Astrocyte (in vitro differentiated cells and primary cell): ENCODE measurements at regions not wholly inside any gene's neighbourhood (a gene's known extent, or its start where the extent isn't known, plus 50 kb on each side); places are given as distances from the start of the nearest gene placed in this dataset.

Experiments
- DNase-seq: peaks from one replicate; pipeline ENCODE4 v3.0.0-alpha.2; 2010; ENCODE audit warnings: low read depth
- FAIRE-seq: peaks from 2 replicates; lab custom pipeline; 2011; peaks lifted over from hg19 to GRCh38; lab: Jason Lieb, UNC
- H2AFZ ChIP-seq: 2 replicates; pipeline ENCODE4 v1.6.0; 2012; ENCODE audit warnings: low read depth, low read length, inconsistent platforms
- H3K27ac ChIP-seq: 2 replicates; pipeline ENCODE4 v1.5.1; 2011; ENCODE audit warnings: low read depth, low read length, inconsistent platforms
- H3K27me3 ChIP-seq: 2 replicates; pipeline ENCODE4 v1.6.0; 2011; ENCODE audit warnings: low read length, inconsistent platforms; ENCODE audit not compliant: insufficient read depth
- H3K36me3 ChIP-seq: 2 replicates; pipeline ENCODE4 v1.5.1; 2011; ENCODE audit warnings: low read length, inconsistent platforms; ENCODE audit not compliant: insufficient read depth
- H3K4me1 ChIP-seq: 2 replicates; pipeline ENCODE4 v1.5.1; 2011; ENCODE audit warnings: low read length, inconsistent platforms; ENCODE audit not compliant: insufficient read depth
- H3K4me2 ChIP-seq: 2 replicates; pipeline ENCODE4 v1.6.0; 2012; ENCODE audit warnings: low read length, inconsistent platforms
- H3K4me3 ChIP-seq: 2 replicates; pipeline ENCODE4 v1.5.1; 2011; ENCODE audit warnings: low read depth, mild to moderate bottlenecking, low read length, inconsistent platforms; ENCODE audit not compliant: insufficient read depth
- H3K79me2 ChIP-seq: 2 replicates; pipeline ENCODE4 v1.6.0; 2012; ENCODE audit warnings: mild to moderate bottlenecking, low read length, inconsistent platforms; ENCODE audit not compliant: insufficient read depth
- H3K9ac ChIP-seq: 2 replicates; pipeline ENCODE4 v1.6.0; 2012; ENCODE audit warnings: mild to moderate bottlenecking, low read length, inconsistent platforms
- H3K9me3 ChIP-seq: 2 replicates; pipeline ENCODE4 v1.5.1; 2012; ENCODE audit warnings: low read depth, mild to moderate bottlenecking, low read length, inconsistent platforms; ENCODE audit not compliant: insufficient read depth
- H4K20me1 ChIP-seq: 2 replicates; pipeline ENCODE4 v1.6.0; 2012; ENCODE audit warnings: low read length, inconsistent platforms; ENCODE audit not compliant: insufficient read depth
- H3K27ac Mint-ChIP-seq: one replicate; pipeline ENCODE4 v1.8.0; 2021; ENCODE audit warnings: mild to moderate bottlenecking, mixed read lengths; ENCODE audit not compliant: unreplicated experiment
- H3K27me3 Mint-ChIP-seq: one replicate; pipeline ENCODE4 v1.8.0; 2021; ENCODE audit warnings: low read depth, mixed read lengths; ENCODE audit not compliant: unreplicated experiment
- H3K36me3 Mint-ChIP-seq: one replicate; pipeline ENCODE4 v1.8.0; 2021; ENCODE audit warnings: low read depth, mixed read lengths; ENCODE audit not compliant: unreplicated experiment
- H3K4me1 Mint-ChIP-seq: one replicate; pipeline ENCODE4 v1.8.0; 2021; ENCODE audit warnings: low read depth, mixed read lengths; ENCODE audit not compliant: unreplicated experiment
- H3K4me3 Mint-ChIP-seq: one replicate; pipeline ENCODE4 v1.8.0; 2021; ENCODE audit warnings: mild to moderate bottlenecking, moderate library complexity, mixed read lengths; ENCODE audit not compliant: unreplicated experiment
- H3K9me3 Mint-ChIP-seq: one replicate; pipeline ENCODE4 v1.8.0; 2021; ENCODE audit warnings: mild to moderate bottlenecking, mixed read lengths; ENCODE audit not compliant: unreplicated experiment
- EZH2 ChIP-seq: IDR thresholded peaks from 2 replicates; pipeline ENCODE4 v1.6.1; 2012; ENCODE audit warnings: mild to moderate bottlenecking, low read length, inconsistent platforms; ENCODE audit not compliant: insufficient read depth
- TF ChIP-seq, protein P1 (sequence below): IDR thresholded peaks from 2 replicates; pipeline ENCODE4 v1.5.1; 2011; ENCODE audit warnings: low read depth, mild to moderate bottlenecking, inconsistent platforms, low read length, moderate library complexity; ENCODE audit not compliant: insufficient read depth

DNA sequence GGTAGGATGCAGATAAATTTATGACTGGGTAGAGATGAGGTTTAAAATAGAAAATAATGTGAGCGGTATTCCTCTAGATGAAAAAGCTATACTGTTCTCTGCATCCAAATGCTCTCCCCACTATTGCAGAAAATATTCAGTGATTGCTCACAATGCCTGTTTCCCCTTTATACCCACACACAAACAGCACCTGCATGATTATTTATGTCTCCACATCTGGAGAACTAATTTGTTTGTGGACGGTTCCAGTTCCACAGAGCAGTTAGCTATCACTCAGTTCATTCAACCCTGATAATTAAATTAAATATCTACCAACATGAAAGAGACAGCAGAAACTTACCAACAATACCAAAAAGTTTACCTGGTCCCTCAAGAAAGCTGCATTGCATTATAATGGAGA, 800.0 kb downstream of the CDH11 start:
- H3K9ac ChIP-seq = no peak overlapping the region
- H3K4me3 ChIP-seq = no peak overlapping the region
- Mint-ChIP-seq H3K4me1 (no peaks in the 10 kb centered on the region), H3K36me3 (no peaks in the 10 kb centered on the region), H3K27me3 (no peaks in the 10 kb centered on the region), H3K4me3 (no peak overlapping the region), H3K9me3 (no peaks in the 10 kb centered on the region), H3K27ac (no peak overlapping the region)
- no peak overlapping the region for H3K4me2 ChIP-seq
- no peak overlapping the region for H2AFZ ChIP-seq
- H4K20me1 ChIP-seq = no peaks in the 10 kb centered on the region
- no peaks in the 10 kb centered on the region for H3K79me2 ChIP-seq
- TF ChIP-seq, protein P1, sequence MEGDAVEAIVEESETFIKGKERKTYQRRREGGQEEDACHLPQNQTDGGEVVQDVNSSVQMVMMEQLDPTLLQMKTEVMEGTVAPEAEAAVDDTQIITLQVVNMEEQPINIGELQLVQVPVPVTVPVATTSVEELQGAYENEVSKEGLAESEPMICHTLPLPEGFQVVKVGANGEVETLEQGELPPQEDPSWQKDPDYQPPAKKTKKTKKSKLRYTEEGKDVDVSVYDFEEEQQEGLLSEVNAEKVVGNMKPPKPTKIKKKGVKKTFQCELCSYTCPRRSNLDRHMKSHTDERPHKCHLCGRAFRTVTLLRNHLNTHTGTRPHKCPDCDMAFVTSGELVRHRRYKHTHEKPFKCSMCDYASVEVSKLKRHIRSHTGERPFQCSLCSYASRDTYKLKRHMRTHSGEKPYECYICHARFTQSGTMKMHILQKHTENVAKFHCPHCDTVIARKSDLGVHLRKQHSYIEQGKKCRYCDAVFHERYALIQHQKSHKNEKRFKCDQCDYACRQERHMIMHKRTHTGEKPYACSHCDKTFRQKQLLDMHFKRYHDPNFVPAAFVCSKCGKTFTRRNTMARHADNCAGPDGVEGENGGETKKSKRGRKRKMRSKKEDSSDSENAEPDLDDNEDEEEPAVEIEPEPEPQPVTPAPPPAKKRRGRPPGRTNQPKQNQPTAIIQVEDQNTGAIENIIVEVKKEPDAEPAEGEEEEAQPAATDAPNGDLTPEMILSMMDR = no peak
- no peak for TF ChIP-seq EZH2
- no peaks in the 10 kb centered on the region for H3K27me3 ChIP-seq
- H3K4me1 ChIP-seq = no peaks in the 10 kb centered on the region
- H3K27ac ChIP-seq = no peak overlapping the region
- DNase-seq (no peak), FAIRE-seq (no peak)
- H3K36me3 ChIP-seq = no peaks in the 10 kb centered on the region
- no peaks in the 10 kb centered on the region for H3K9me3 ChIP-seq

DNA sequence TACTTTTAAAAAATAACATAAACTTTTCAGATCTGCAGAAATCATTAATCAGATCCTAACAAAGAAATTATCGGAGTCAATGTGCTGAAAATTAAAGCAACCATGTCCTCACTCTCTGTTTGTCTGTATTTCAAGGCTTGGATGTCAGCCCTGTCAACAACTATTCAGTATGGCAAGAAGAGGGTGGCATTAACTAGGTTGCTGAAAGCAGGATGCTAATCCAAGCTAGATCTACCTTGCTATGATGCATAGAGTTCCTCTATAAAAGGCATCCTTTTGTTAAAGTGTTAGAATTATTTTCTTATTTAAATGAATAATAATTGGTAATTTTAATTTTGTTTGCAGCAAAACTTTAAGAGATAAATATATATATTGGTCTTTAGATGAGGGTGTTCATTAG, 800.8 kb downstream of the CDH11 start:
- Histone ChIP-seq H3K4me1 (no peaks in the 10 kb centered on the region), H3K4me3 (no peak overlapping the region), H3K36me3 (no peaks in the 10 kb centered on the region), H3K79me2 (no peaks in the 10 kb centered on the region), H3K27me3 (no peaks in the 10 kb centered on the region), H3K27ac (no peak overlapping the region), H3K9ac (no peak overlapping the region), H4K20me1 (no peaks in the 10 kb centered on the region), H2AFZ (no peak overlapping the region), H3K9me3 (no peaks in the 10 kb centered on the region), H3K4me2 (no peak overlapping the region)
- DNase-seq (no peak), FAIRE-seq (no peak)
- Mint-ChIP-seq H3K4me3 (no peak overlapping the region), H3K27me3 (no peaks in the 10 kb centered on the region), H3K36me3 (no peaks in the 10 kb centered on the region), H3K4me1 (no peaks in the 10 kb centered on the region), H3K27ac (no peak overlapping the region), H3K9me3 (no peaks in the 10 kb centered on the region)
- TF ChIP-seq, protein P1 = no peak
- TF ChIP-seq EZH2 = no peak

DNA sequence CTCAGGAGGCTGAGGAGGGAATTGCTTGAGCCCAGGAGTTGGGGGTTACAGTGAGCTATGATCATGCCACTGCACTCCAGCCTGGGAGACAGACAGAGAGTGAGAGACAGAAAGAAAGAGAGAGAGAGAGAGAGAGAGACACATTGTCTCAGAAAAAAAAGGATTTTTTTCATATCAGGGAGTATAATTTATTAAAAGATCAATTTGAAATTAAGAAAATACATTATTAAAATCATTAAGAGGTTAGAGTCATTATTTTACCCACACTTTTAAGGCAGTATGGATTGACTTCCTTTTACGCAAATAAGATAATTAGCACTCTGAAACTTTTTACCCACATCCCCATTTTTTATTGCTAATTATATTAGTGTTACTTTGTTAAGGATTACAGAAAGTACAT, 804.3 kb downstream of the CDH11 start:
- H3K27ac ChIP-seq = no peak overlapping the region
- H3K9me3 ChIP-seq = no peaks in the 10 kb centered on the region
- no peaks in the 10 kb centered on the region for H3K4me1 ChIP-seq
- no peaks in the 10 kb centered on the region for H3K36me3 ChIP-seq
- H3K9me3 Mint-ChIP-seq = no peaks in the 10 kb centered on the region
- no peak overlapping the region for H2AFZ ChIP-seq
- H3K4me3 ChIP-seq = no peak overlapping the region
- TF ChIP-seq, protein P1 = no peak
- TF ChIP-seq EZH2 = no peak
- H3K4me1 Mint-ChIP-seq = no peaks in the 10 kb centered on the region
- H4K20me1 ChIP-seq = no peaks in the 10 kb centered on the region
- H3K36me3 Mint-ChIP-seq = no peaks in the 10 kb centered on the region
- no peaks in the 10 kb centered on the region for H3K27me3 Mint-ChIP-seq
- DNase-seq = no peak
- H3K9ac ChIP-seq = no peak overlapping the region
- H3K27me3 ChIP-seq = no peaks in the 10 kb centered on the region
- no peak overlapping the region for H3K4me3 Mint-ChIP-seq
- H3K27ac Mint-ChIP-seq = no peak overlapping the region
- FAIRE-seq = no peak
- no peaks in the 10 kb centered on the region for H3K79me2 ChIP-seq
- no peak overlapping the region for H3K4me2 ChIP-seq
